A673 (cell line): ENCODE measurements at regions not wholly inside any gene's neighbourhood (a gene's known extent, or its start where the extent isn't known, plus 50 kb on each side); places are given as distances from the start of the nearest gene placed in this dataset.

ENCODE experiments used
- BruUV-seq: library from RNA; stranded (reverse); fragments of 400-500 nt; replicated peaks from 2 replicates; lab custom pipeline; 2021; lab: Mats Ljungman, UMichigan
- CTCF ChIA-PET: fragments of 300-600 bp; sonication (Branson Sonifier 250); formaldehyde crosslinking; loops from one replicate; lab custom pipeline; 2022; ENCODE audit warnings: antibody characterized with exemption; lab: Charles Lee
- POLR2A ChIA-PET: fragments of 300-600 bp; sonication (Branson Sonifier 250); formaldehyde crosslinking; loops from one replicate; lab custom pipeline; 2022; ENCODE audit warnings: antibody characterized with exemption; ENCODE audit not compliant: low non-redundant PET; lab: Charles Lee
- DNase-seq: peaks from one replicate; pipeline ENCODE4 v3.0.0-alpha.2; 2015; ENCODE audit warnings: low spot score
- H3K27ac ChIP-seq: fragments of 200-600 bp; sonication (generic); 2 replicates; pipeline ENCODE4 v1.5.1; 2016; ENCODE audit warnings: mixed run types, low read depth, mild to moderate bottlenecking, mixed read lengths, antibody characterized with exemption, low read length; ENCODE audit not compliant: poor library complexity, severe bottlenecking
- H3K27me3 ChIP-seq: fragments of 200-600 bp; sonication (generic); replicated peaks from 2 replicates; pipeline ENCODE4 v1.6.1; 2017; ENCODE audit warnings: mixed run types, low read depth, mild to moderate bottlenecking, mixed read lengths, antibody characterized with exemption, low read length; ENCODE audit not compliant: insufficient read depth, poor library complexity
- H3K36me3 ChIP-seq: fragments of 200-600 bp; sonication (generic); 2 replicates; pipeline ENCODE4 v1.6.1; 2016; ENCODE audit warnings: mixed run types, mild to moderate bottlenecking, mixed read lengths, antibody characterized with exemption, low read length; ENCODE audit not compliant: insufficient read depth, poor library complexity, severe bottlenecking
- H3K4me1 ChIP-seq: fragments of 200-600 bp; sonication (generic); 2 replicates; pipeline ENCODE4 v1.6.1; 2017; ENCODE audit warnings: mixed run types, mild to moderate bottlenecking, mixed read lengths, antibody characterized with exemption, low read length; ENCODE audit not compliant: insufficient read depth, poor library complexity, severe bottlenecking
- H3K4me3 ChIP-seq: fragments of 200-600 bp; sonication (generic); 2 replicates; pipeline ENCODE4 v1.5.1; 2016; ENCODE audit warnings: low read depth, mixed run types, mild to moderate bottlenecking, mixed read lengths, low read length; ENCODE audit not compliant: poor library complexity, severe bottlenecking
- H3K9me3 ChIP-seq: fragments of 200-600 bp; sonication (generic); 2 replicates; pipeline ENCODE4 v1.6.1; 2016; ENCODE audit warnings: mixed run types, low read depth, mild to moderate bottlenecking, mixed read lengths, antibody characterized with exemption, low read length; ENCODE audit not compliant: poor library complexity, severe bottlenecking
- CTCF ChIP-seq: fragments of 300-800, 200-600 bp; sonication (generic); conservative IDR thresholded peaks from 2 replicates; pipeline ENCODE4 v1.5.1; 2017; ENCODE audit warnings: low read depth, mild to moderate bottlenecking, antibody characterized with exemption, low read length, moderate library complexity, mixed read lengths
- EZH2 ChIP-seq: fragments of 200-600 bp; sonication (generic); IDR thresholded peaks from 2 replicates; pipeline ENCODE4 v1.6.1; 2017; ENCODE audit warnings: borderline replicate concordance, low read depth, mild to moderate bottlenecking, mixed read lengths, antibody characterized with exemption, low read length; ENCODE audit not compliant: poor library complexity, severe bottlenecking
- intact Hi-C: fragments of 100-400 bp; cut with micrococcal nuclease; formaldehyde crosslinking; loops from one replicate; pipeline ENCODE4 v1.10.0; 2022; ENCODE audit not compliant: unreplicated experiment

- Histone ChIP-seq H3K9me3 (no peaks in the 10 kb centered on the region), H3K36me3 (no peaks in the 10 kb centered on the region), H3K27me3 (no peaks in the 10 kb centered on the region), H3K4me3 (no peak overlapping the region), H3K4me1 (no peaks in the 10 kb centered on the region), H3K27ac (no peak overlapping the region)
- no peak for DNase-seq
- ChIA-PET CTCF (no interaction called here), POLR2A (no interaction called here)
- BruUV-seq: no TSS peak
- intact Hi-C loops: no loop called here
- TF ChIP-seq CTCF (no peak), EZH2 (no peak)
These were observed 59.3 kb upstream of the TBX3 start for GRCh38 chr12:114743289-114743688.

GRCh38 chr12:114742363-114742762, 58.4 kb upstream of the TBX3 start:
- CTCF ChIA-PET: no interaction called here
- H3K4me1 ChIP-seq: no peaks in the 10 kb centered on the region
- POLR2A ChIA-PET: no interaction called here

GRCh38 chr12:114741940-114742339, 58.0 kb upstream of the TBX3 start:
- CTCF ChIA-PET: no interaction called here
- no peak for DNase-seq
- Histone ChIP-seq H3K27me3 (no peaks in the 10 kb centered on the region), H3K4me3 (no peak overlapping the region), H3K4me1 (no peaks in the 10 kb centered on the region), H3K36me3 (no peaks in the 10 kb centered on the region), H3K27ac (no peak overlapping the region), H3K9me3 (no peaks in the 10 kb centered on the region)
- no TSS peak for BruUV-seq
- TF ChIP-seq CTCF: no peak
- TF ChIP-seq EZH2: no peak
- intact Hi-C loops: no loop called here
- POLR2A ChIA-PET: no interaction called here

More at GRCh38 chr12:114742363-114742762, 58.4 kb upstream of the TBX3 start:
- Histone ChIP-seq H3K4me3 (no peak overlapping the region), H3K27ac (no peak overlapping the region), H3K36me3 (no peaks in the 10 kb centered on the region), H3K9me3 (no peaks in the 10 kb centered on the region), H3K27me3 (no peaks in the 10 kb centered on the region)
- TF ChIP-seq CTCF (no peak), EZH2 (no peak)
- intact Hi-C loops: no loop called here
- BruUV-seq: no TSS peak
- DNase-seq: no peak
